Keratinocyte (primary cell): ENCODE measurements at regions not wholly inside any gene's neighbourhood (a gene's known extent, or its start where the extent isn't known, plus 50 kb on each side); places are given as distances from the start of the nearest gene placed in this dataset.

ENCODE experiments used
- CTCF ChIP-seq, 3 experiments: IDR thresholded peaks in 1 of 3; conservative IDR thresholded peaks in 1 of 3; optimal IDR thresholded peaks in 1 of 3; 2 replicates in 2 of 3; 3 replicates in 1 of 3; pipeline versions ENCODE3 to v1.5.1; 2011; ENCODE audit warnings: low read length in 3 of 3, mild to moderate bottlenecking in 3 of 3, moderate library complexity in 2 of 3, control low read depth in 1 of 3, inconsistent platforms in 1 of 3; ENCODE audit not compliant: insufficient read depth in 2 of 3; ENCODE audit errors: extremely low read depth in 1 of 3
- EZH2 ChIP-seq: IDR thresholded peaks from one replicate; pipeline ENCODE4 v1.6.1; 2012; ENCODE audit warnings: inconsistent platforms, mild to moderate bottlenecking, low read length, moderate library complexity

- no peak for TF ChIP-seq CTCF (optimal IDR thresholded peaks at IDR 0.05 in 1 of 3, IDR thresholded peaks at IDR 0.05 in 1 of 3, conservative IDR thresholded peaks at IDR 0.05 in 1 of 3; ENCODE audit: extremely low read depth in 1 of 3, insufficient read depth in 2 of 3, low read length in 3 of 3)
- TF ChIP-seq EZH2: no peak
Measured at GRCh38 chr20:57020364-57020763, 246.1 kb downstream of the BMP7 start.
